Daoy (cell line): ENCODE measurements at regions not wholly inside any gene's neighbourhood (a gene's known extent, or its start where the extent isn't known, plus 50 kb on each side); places are given as distances from the start of the nearest gene placed in this dataset.
"Not testable (repeated sequence)": the region's sequence is repeated elsewhere in the genome, so short reads cannot be mapped to it uniquely, and the experiment has no call there.

Experiments used
- DNase-seq: peaks from one replicate; pipeline ENCODE4 v3.0.0-alpha.2; 2015; ENCODE audit warnings: low read depth

GRCh38 chr15:30842798-30843472 lies 60.8 kb upstream of the FAN1 start:
- DNase-seq: not testable (repeated sequence)

DNA sequence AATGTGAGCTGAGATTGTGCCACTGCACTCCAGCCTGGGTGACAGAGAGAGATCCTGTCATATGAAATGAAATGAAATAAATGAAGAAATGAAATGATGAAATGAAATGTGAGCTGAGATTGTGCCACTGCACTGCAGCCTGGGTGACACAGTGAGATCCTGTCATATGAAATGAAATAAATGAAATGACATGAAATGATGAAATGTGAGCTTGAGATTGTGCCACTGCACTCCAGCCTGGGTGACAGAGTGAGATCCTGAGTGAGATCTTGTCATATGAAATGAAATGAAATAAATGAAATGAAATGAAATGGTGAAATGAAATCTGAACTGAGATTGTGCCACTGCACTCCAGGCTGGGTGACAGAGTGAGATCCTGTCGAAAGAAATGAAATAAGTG lies 58.2 kb upstream of the FAN1 start:
- not testable (repeated sequence) for DNase-seq
